ENCODE measurements at regions not wholly inside any gene's neighbourhood (a gene's known extent, or its start where the extent isn't known, plus 50 kb on each side); places are given as distances from the start of the nearest gene placed in this dataset.
A peak's percentile ranks its signal among the peaks of the same experiment; 100 is the strongest.

DNA sequence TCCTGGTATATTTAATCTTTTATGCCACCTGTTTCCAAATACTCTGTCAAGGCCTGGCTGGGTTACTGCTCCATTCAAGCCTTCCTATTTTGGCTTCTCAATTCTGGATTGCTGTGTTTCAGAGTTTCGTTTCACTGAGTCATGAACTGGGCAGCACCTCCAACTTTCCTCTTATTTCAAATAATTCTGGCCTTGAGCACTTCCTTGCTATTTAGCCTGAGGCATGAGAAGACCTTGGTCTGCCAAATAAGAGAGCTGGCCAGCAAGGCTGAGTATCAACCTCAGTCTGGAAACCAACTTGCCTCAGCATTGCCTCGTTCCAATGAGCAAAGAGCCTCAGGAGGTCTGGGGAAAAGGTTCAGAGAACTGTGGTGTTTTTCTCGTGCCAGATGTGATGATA, 66.6 kb downstream of the TNFAIP3 start:
- no peak for DNase-seq

DNA sequence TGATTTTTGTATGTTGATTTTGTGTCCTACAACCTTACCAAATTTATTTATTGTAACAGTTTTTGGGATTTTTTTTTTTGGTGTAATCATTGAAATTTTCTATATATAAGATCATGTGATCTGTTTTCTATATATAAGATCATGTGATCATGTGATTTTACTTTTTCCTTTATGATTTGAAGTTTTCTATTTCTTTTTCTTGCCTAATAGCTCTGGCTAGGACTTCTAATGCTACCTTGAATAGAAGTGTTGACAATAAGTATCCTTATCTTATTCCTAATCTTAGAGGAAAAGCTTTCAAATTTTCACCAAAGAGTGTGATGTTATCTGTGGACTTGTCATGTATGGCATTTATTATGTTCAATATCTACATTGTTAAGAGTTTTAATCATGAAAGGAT, 69.7 kb downstream of the TNFAIP3 start:
- DNase-seq: no peak

DNA sequence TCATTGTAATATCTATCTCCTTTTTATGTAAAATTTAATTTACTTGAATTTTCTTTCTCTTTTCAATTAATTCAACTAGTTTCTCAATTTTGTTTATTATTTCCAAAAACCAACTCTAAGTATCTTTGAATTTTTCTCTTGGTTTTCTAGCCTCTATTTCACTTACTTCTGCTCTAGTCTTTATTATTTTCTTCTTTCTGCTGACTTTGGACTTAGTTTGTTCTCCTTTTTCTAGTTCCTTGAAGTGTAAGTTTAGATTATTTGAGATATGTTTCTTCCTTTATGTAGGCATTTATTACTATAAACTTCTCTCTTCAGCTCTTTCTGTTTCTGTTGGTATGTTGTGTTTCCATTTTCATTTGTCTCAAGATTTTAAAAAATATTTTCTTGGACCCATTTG, 70.8 kb downstream of the TNFAIP3 start:
- peak in 2 of 4 experiments; percentile 58 to 73 for DNase-seq

DNA sequence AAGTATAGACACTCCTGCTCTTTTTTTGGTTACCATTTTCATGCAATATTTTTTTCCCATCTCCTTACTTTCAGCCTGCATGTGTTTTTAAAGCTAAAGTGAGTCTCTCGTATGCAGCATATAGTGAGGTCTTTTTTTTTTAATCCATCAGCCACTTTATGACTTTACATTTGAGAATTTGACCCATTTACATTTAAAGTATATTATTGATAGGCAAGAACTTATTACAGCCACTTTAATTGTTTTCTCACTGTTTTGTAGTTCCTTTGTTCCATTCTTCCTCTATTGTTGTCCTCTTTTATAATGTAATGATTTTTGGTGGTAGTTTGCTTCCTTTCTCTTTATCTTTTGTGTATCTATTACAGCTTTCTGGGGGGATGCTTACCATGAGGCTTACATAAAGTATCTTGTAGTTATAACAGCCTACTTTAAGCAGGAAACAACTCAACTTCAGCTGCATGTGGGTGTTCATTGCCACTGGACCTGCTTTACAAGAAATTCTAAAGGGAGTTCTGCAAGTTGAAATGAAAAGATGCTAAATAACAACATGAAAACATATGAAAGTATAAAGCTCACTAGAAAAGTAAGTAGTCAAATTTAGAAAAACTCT, 71.8 kb downstream of the TNFAIP3 start:
- no peak for DNase-seq

DNA sequence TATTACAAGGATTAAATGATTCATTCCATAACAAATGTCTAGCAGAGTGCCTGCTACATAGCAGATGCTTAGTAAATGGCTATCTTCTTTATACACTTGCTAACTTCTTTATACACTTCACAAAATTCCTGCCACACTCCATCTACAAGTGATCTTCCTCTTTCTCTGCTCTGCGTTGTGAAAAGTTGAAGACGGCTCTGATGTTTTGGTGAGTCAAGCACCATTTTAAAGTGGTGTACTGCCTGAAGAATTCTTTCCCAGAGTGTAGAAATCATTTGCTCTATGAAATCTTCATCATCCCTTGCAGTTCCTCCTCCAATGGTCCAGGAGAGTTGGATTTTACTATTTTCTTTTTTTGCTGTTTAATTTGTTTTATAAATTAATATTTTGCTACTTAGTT, 74.9 kb downstream of the TNFAIP3 start:
- peak; percentile 41 to 73 (median 60) for DNase-seq

DNA sequence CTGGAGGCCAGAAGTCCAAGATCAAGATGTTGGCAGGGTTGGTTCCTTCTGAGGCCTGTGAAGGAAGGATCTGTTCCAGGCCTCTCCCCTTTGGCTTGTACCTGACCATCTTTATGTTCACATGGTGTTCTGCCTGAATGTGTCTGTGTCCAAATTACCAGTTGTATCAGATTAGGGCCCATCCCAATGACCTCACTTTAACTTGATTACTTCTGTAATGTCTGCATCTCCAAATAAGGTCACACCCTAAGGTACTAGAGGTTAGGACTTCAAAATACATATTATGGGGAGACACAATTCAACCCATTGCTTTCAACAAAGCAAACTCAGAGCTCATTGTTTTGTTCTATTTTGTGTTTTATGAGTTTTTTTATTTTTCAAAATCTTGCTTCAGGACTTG, 75.7 kb downstream of the TNFAIP3 start:
- DNase-seq: no peak

DNA sequence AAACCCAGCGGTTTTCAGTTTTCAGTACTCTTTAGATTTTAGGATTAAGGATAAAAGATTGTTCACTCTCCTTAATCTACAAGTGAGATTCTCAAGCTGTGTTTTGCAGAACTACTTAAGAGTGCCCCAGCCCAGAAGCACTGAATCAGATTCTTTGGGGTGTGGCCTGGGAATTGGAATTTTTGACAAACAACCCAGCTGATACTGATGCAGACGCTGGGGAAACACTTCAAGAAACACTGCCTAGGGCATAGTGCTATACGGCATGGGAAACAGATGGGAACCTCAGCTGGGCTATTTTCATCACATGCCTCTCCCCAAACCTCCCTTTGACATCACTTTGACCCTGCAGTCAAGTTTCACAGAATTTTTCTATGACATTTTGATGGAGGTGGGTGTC, 77.3 kb downstream of the TNFAIP3 start:
- peak; percentile 50 to 70 (median 52) for DNase-seq

DNA sequence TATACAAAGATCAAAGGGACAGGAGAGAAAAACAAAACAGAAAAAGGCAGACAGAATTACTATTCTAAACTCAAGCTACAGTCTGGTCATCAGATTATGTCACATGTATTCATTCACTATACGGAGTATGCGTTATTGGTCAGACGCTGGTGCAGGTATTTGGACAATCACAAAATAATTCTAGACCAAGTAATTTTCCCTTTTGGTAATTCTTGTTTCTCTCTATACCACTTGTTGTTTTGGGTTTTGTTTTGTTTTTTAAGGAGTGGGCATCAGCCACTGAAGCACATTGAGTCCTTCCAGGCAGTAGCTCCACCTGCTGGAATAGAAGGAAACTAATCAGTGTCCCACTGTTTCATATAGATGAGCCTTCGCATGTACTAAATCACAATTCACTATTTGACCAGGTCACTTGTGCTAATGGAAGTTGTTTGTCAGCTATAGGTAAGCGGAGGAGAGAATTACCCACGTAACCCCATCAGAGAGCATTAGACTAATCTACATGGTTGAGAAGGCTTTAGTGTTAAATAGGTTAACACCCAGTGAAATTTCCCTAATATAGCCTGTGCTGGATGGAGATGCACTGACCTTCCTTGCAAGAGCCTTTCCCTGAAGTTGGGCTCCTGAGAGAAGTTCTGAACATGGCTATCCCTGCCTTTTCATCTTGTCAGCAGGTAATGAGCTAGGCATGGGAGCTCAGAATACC, 77.9 kb downstream of the TNFAIP3 start:
- peak in 3 of 4 experiments; percentile 53 to 77 (median 70) for DNase-seq

DNA sequence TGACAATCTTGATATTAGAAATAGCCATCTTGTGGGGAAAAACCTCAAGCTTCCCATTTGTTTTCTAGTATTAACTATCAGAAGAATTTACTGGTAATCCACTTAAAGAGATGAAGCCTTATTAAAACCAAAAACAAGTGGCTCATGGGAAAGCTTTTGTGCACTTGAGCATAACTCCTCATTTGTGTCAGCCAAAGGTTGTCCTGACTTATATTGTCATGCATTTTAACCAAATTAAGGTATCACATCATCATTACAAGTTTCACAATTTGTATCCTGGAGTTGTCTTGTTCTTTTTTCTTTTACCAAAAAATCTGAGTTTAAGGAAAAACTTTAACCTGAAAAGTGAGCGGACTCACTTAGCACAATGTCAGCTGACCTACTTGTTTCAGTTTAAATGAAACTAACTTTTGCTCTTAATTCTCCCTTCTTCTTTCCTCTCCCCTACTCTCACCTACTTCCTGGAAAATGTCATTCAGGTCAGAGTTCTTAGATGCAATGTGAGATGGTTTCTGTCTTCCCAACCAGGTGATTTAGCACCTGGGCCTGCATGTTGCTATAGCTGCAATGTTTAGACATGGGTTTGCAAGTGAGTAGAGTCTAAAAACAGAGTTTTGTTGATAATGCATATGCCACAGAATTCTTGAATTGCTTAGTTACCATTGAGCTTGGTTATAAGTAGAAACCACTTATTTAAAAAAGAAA, 82.8 kb downstream of the TNFAIP3 start:
- DNase-seq: no peak

DNA sequence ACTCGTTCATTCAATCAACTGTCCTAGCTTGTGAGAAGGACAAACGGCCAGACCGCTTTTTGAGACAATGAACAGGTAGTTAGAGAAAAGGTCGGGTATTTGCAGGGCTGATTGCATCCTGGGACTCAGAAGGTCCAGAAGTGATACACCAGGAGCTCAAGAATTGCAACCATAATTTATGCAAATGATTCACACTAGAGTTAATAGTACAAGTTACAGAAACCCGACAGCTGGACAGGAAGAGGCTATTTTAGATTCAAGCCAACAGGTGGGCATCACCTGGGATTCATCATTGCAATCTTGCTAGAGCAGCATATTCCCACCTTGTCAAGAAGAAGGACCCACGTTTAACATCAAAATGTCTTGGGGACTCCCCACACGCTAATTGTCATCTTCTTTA, 83.5 kb downstream of the TNFAIP3 start:
- no peak for DNase-seq

DNA sequence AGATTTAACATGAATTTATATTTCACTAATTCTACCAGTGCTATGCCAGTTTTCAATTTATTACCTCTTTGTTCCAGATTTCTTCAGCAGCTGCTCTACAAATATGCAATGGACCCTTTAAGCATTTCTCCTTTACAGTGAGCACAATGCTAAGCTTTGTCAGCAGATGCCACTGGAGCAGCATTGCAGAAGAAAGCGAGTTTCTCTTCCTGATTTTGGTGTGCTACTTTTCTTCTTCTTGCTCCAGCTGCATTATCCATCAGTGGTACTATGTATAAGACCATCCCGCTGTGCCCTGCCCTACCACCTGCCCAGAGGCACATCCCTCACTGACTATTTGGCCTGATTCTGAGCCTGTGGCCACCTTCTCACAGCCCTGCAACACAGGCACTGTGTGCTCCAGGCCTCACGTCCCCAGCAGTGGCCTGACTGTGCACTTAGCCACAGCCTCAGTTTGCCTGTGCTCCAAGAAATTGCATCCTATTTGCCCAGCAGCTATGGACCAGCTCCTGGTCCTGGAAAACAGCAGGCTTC, 84.1 kb downstream of the TNFAIP3 start:
- peak; percentile 66 to 85 (median 78) for DNase-seq

DNA sequence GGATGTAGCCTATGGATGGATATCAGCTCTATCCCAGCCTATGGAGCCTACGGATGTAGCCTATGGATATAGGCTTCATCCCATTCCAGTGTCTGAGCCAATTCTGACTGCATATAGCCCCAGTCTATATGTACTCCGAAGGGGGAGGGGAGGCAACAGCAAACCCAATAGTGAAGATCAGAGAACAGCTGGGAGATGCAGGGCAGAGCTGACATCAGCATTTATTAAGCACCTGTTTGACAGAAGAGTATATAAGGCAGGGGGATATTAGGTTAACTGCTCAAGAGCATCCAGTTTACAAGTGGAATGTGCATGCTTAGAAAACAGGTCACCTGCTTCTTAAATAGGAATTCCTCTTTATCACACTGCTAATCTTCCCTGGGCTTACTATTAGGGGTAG, 85.2 kb downstream of the TNFAIP3 start:
- no peak for DNase-seq

DNA sequence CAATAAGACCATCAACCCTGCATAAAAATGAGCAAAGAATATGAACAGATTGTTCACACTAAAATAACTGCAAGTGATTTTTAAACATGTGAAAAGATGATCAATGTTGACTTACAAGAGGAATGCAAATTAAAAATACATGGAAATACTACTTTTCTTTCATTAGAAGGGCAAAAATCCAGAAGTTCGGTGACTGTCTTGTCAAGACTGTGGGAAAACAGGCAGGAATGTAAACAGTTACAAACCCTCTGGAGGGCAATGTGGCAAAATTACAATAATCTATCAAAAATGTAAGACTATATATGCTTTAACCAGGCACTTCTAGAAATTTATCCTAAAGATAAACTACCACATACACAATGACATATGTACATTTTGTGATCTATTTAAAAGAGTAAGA, 86.7 kb downstream of the TNFAIP3 start:
- DNase-seq: no peak

DNA sequence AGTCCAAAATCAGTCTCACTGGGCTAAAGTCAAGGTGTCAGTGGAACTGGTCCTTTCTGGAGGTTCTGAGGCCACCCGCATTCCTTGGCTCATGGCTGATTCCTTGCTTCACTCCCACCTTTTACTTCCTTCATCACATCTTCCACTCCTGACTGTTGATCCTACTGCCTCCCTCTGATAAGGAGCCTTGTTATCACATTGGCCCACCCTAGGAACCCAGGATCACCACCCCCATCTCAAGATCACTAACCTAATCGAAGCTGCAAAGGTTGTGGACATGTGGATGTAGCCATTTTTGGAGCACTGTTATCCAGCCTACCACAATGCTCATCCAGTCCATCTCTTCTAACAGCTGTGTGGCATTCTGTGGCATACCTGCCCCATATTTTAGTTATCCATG, 87.2 kb downstream of the TNFAIP3 start:
- DNase-seq: no peak

DNA sequence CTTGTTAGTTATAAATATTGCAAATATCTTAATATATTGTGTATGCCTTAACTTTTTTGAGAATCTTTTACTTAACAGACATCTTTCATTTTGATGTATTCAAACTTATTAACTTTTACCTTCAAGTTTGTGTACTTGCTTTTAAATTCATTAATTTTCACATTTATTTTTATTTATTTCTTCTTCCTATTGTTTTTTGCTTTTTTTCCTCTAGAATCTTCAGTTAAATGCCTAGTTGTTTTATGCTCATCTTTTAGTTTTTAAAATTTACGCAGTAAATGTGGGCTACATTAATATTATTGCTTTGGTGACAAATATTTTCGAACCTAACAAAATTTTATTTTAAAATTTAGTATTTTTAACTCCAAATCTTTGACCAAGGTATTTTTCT, 89.0 kb downstream of the TNFAIP3 start:
- no peak for DNase-seq

DNA sequence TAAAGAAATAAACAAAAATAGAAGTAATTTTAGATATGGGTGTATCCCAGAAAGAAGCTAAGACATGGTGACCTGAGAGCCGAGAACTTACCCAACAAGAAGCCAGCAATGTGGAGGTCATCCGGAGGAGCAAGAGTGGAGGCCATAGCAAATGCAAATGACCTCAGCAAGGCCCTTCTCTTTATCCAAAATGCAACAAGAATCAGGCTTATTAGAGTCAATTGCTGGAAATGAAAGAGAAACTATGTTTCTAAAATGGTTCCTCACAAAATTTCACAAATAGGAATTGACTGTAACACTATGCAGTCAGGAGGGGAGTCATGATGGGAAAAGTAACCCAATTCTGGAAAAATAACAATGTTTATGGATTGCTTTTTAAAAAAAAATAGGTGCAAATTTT, 90.4 kb downstream of the TNFAIP3 start:
- DNase-seq: peak in 1 of 4 experiments; percentile 10

DNA sequence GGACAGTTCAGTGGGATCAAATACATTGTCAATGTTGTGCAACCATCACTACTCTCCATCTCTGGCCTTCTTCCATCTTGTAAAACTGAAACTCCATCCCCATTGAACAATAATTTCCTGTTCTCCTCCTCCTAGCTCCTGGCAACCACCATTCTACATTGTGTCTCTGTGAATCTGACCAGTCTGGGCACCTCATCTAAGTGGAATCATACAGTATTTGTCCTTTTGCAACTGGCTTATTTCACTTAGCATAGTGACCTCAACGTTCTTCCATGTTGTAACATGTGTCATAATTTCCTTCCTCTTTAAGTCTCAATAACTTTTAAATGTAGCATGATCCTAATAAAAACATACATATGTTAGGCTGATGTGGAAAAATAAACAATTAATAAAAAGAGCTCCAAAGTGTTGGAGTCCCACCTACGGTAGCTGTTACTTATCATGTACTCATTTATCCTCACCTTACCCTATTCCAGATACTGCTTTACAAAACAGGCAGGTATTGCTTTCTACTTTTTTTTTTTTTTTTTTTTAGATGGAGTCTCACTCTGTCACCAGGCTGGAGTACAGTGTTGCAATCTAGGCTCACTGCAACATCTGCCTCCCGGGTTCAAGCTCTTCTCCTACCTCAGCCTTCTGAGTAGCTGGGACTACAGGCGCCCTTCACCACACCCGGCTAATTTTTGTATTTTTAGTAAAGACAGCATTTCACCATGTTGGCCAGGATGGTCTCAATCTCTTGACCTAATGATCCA, 91.9 kb downstream of the TNFAIP3 start:
- peak; percentile 59 to 93 (median 76) for DNase-seq

DNA sequence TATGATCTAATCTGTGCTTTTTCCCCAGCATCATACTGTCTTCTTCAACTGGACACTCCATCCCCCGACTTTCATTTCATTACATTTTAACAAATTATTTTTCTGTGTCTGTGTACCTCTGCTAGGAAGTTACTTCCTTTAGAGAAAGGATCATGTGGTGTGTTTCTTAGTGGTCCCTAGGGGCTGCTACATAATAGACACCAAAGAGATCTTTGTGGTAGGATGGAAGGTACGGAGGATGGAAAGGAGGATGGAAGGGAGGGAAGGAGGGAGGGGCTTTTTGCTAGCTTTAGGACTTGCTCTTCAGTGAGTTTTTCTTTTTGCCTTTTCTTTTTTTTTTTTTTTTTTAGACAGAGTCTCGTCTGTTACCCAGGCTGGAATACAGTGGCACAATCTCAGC, 95.7 kb downstream of the TNFAIP3 start:
- DNase-seq: no peak

DNA sequence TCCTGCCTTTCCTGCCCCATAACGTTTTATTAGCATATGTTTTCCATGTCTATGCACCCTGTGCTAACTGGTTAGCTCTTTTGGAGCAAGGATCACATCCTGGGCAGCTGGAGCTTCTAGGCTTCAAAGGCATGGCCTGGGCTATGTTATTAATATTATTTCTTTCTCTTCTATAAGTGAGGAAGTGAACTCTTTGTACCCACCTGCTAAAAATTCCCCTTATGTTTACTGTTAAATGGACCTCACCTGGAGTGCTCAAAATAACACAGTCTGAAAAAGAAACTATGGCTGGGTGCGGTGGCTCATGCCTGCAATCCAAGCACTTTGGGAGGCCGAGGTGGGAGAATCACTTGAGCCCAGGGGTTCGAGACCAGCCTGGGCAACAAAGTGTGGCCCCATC, 97.8 kb downstream of the TNFAIP3 start:
- DNase-seq: no peak

DNA sequence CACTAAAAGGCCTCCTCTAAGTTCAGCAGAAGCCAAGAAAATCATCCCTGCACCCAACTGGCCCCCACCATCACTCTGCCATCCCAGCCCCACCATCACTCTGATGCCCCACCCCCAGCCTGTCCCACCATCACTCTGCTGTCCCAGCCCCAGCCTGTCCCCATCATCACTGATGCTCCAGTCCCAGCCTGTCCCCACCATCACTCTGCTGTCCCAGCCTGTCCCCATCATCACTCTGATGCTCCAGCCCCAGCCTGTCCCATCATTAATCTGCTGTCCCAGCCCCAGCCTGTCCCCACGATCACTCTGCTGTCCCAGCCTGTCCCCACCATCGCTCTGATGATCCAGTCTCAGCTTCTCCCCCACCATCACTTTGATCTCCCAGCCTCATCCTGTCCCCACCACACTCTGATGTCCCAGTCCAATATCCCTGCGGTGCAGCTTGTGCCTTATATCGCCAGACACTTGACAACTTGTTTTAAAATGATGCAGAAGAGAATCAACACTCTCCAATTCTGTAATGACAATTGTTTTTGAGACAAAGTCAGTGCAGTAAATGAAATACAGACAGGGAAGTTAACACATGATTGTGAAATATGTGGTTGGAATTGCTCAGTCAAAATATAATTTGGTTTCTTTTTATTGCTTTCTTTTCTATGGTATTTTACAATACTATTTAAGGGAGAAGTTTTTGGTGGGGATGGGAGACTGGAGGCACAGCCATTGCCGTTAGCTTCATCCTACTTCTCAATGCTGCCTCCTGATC, 100.8 kb downstream of the TNFAIP3 start:
- peak; percentile 17 to 82 (median 50) for DNase-seq

DNA sequence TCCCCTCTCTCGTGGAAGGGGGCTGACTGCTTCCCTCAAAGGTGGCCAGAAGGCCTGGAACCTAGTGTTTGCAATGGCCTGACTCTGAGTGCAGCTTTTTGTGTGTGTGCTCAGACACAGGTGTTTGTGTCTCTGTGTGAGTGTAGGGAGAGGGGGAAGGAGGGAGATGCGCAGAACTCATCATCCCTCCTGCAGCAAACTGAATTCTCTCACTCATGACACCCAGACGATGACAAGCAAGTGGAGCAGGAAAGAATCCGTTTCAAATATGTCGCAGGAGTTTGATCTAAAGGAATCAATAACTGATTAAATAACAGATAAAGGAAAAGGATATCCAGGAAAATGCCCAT, 101.4 kb downstream of the TNFAIP3 start:
- no peak for DNase-seq

DNA sequence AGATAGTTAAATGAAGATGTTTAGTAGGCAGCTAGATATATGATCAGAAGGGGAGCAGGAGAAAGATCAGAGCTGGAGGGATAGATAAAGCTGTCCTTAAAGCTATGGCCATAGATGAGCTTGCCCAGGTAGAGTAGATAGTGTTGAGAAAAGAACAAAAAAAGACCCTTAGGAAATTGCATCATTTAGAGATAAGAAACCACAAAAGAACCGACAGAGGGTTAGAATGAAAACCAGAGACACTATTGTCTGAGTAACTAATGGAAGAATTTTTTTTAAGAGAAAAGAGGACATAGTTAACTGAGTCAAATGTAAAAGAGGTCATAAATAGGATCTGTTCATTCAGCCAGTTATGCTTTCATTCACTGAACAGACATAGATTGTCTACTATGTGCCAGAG, 101.8 kb downstream of the TNFAIP3 start:
- DNase-seq: no peak
